Right lobe of liver (tissue), 4 donors: ENCODE measurements at regions not wholly inside any gene's neighbourhood (a gene's known extent, or its start where the extent isn't known, plus 50 kb on each side); places are given as distances from the start of the nearest gene placed in this dataset.

Experiments used
- POLR2A ChIP-seq: fragments of 450-650 bp; IDR thresholded peaks from one replicate; pipeline ENCODE4 v1.6.1; 2017; ENCODE audit warnings: antibody characterized with exemption, mild to moderate bottlenecking
- TF ChIP-seq, protein P1 (sequence below), 4 donors: fragments of 200-600 bp in 3 of 4; fragments of 450-650 bp in 1 of 4; IDR thresholded peaks; one replicate each; pipeline versions ENCODE4 v1.5.1 to v1.8.0; 2016 to 2022; ENCODE audit warnings: antibody characterized with exemption in 4 of 4, mild to moderate bottlenecking in 2 of 4
- donor health status: DM: no; HTN: no; CAD: no.
- donor health status: DM: no; HTN: no; CAD: no.
- donor health status: DM: no; HTN: yes; CAD: no.

DNA sequence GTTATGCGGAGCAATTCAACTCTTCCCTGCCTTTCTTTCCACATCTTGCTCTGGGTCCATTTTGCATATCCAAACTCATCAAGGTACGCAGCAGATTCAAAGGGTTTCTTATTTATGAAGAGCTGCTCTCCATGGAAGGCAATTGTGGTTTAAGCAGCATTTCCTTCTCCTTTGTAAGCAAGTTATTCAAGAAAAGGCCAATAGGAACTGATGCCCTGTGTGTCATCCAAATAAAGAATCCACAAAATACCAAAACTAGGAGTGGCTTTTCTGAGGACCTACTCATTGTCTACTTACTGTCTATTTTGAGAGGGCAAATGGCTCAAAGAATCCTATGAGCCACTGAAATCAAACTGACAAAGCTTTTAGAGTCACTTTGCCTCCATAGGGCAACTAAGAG lies 253.1 kb downstream of the PTEN start:
- TF ChIP-seq, protein P1, sequence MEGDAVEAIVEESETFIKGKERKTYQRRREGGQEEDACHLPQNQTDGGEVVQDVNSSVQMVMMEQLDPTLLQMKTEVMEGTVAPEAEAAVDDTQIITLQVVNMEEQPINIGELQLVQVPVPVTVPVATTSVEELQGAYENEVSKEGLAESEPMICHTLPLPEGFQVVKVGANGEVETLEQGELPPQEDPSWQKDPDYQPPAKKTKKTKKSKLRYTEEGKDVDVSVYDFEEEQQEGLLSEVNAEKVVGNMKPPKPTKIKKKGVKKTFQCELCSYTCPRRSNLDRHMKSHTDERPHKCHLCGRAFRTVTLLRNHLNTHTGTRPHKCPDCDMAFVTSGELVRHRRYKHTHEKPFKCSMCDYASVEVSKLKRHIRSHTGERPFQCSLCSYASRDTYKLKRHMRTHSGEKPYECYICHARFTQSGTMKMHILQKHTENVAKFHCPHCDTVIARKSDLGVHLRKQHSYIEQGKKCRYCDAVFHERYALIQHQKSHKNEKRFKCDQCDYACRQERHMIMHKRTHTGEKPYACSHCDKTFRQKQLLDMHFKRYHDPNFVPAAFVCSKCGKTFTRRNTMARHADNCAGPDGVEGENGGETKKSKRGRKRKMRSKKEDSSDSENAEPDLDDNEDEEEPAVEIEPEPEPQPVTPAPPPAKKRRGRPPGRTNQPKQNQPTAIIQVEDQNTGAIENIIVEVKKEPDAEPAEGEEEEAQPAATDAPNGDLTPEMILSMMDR (IDR thresholded peaks at IDR 0.05), result no peak
- TF ChIP-seq POLR2A, result no peak
